NCI-H2227 treated with DMSO at 0.1 percent for 48 hours (cell line): ENCODE measurements at regions not wholly inside any gene's neighbourhood (a gene's known extent, or its start where the extent isn't known, plus 50 kb on each side); places are given as distances from the start of the nearest gene placed in this dataset.

Experiments used
- DNase-seq: peaks from one replicate; lab custom pipeline; 2025; lab: John Stamatoyannopoulos, UW

DNA sequence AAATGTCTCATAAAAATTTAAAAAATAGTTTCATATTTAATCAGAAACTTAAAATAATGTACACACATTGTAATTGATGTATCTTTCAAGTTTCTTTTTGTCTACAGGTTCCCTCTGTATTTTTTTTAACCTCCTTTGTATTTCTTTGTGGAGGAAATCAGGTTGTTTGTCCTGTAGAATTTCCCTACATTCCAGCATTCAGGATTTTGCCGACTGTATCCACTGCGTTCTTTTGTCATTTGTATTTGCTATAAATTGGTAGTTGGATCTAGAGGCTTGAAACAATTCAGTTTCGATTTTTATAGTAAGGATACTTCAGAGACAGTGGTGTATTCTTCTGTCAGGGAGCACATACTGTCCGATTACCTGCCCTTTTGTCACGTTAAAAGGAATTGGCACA is 367.2 kb downstream of the SOX2 start:
- DNase-seq, result no peak

DNA sequence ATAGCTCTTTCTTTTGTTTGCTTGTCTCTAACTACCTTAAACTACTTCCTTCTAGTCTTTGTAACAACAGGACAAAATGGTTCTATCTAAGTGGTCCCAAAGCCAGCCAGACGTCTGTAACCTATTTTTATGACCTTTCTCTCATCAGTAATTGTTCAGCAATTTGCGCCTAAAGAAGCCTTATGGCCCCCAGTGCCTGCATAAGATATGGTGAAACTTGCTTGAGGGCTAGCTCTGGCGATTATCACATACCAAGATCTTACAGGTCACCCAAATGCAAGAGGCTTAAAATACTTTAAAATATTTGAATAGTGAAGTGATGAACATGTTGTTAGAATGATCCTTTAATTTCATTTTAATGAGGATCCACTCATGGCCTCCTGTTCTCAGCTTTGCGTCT is 369.4 kb downstream of the SOX2 start:
- no peak for DNase-seq

DNA sequence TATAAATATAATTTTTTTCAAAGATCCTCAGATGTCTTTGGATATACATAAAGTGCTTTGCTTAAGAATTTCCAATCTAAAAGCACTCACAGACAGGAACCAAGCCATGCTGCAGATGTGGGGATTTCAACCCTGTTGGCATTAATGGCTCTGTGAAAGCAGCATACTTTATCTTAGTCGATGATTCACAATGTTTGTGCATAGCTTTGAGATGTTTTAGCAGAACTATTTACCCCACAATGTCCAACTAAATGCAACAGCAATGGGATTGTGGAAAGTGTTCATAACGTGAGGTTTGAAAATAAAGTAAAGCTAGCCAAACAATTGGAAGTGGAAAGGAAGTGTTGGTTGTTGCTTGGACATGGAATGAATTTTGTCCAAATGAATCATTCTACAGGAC is 371.4 kb downstream of the SOX2 start:
- no peak for DNase-seq

DNA sequence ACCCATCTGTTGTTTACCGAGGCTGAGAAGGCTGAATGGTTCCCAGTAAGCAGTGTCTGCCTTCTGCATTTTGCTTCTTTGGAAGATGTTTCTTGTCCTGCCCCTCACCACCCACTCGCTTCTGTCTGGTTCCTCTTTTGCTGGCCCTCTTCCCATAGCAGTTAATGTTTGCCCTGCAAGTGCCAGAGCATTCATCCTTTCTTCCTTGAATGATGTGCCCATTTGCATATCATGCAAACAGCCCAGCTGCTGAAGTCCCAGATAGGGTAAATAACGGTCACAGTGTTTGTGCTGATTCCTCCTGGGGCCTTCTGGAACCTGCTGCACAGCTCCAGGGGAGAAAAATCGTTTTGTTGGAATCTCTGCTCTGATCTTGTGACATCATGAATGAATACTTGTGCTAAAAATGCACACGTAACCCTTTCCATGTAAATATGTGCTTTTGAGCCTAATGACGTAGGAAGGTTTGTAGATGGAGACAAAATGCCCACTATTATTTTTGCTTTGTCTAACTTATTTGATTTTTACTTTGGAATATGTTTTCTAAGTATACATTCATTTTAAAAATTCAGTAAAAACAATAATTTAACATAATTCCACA is 381.0 kb downstream of the SOX2 start:
- peak; percentile 16 for DNase-seq

DNA sequence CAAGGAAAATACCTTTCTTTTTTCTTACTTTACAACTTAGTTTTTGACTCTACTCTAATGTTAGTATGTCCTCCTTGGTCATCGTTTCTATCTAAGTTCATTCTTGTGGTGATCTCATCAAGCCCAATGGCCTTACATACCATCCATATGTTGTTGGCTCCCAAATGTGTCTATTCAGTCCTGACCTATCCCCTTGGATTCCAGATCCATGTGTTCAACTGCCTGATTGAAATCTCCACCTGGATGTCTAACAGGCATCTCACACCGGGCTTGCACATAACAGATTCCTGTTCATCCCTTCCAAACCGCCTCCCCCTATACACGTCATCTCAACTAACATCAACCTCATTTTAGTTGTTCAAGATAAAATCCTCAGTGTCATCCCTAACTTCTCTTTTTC is 382.6 kb downstream of the SOX2 start:
- DNase-seq, result no peak

DNA sequence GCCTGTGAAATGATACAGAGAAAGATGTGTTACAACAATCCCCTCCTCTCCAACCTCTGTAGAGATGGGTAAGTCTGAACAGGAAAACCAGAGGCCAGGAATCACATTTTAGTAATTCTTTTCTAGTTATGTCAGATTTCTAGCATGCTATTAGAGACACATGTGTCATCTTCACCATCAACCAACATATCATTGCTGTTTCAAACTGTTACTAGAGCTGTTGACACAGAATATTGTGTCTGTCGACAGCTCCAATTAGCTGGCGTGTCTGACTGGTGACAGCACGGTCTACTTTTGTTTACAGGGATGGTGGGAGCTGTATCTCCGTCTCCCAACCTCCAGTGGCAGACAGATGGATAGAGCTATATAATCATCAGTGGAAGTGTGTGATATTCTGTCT is 393.2 kb downstream of the SOX2 start:
- DNase-seq, result no peak

DNA sequence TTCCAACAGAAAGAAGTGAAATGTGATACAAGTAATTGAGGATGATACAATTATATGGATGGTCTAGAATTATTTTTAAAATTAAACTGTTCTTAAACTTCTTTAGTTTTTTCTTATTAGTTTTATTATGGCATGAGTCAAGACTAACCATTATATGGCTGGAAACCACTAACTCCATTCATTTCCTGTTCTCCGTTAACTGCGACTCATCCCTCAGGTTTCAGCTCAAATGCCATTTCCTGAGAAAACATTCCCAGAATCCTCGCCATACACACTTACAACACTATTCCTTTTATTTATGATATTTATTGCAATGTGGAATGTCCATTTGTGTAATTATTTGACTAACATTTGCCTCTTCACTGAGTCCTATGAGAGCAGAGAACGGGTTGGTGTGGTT is 394.1 kb downstream of the SOX2 start:
- no peak for DNase-seq

DNA sequence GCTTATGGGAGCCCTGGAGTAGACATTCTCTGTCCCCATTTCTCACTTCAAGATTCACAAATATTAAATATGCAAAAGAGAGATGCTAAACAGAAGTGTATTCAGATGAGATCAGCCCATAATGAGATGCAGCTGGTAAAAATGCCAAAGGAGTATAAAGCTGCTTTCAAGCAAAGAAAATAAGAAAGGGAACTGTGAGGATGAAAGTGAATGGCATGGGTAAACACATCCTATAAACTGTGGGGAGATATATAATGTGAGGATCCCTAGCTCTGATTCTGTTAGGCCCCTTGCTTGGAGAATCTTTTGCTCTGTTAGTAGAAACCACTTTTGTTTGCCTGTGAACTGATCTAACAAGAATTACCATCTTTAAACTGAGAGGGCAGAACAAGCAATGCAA is 396.6 kb downstream of the SOX2 start:
- no peak for DNase-seq

DNA sequence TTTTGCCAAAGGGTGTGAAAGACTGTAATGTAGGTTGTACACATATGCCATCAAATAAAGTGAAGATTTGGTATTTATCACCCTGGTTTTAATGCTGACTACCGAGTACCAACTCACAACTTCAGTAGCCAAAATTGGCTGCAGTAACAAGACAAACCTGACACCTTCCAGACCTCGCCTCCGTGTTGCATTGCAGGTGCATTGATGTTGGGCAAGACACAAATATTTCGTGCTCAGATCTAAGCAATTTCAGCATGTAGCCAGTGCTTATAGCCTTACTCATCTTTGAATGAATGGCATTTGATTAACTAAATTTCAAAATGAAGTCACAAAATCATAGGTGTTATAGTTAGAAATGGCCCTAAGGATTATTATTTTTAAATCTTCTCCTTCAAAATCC is 400.2 kb downstream of the SOX2 start:
- no peak for DNase-seq

DNA sequence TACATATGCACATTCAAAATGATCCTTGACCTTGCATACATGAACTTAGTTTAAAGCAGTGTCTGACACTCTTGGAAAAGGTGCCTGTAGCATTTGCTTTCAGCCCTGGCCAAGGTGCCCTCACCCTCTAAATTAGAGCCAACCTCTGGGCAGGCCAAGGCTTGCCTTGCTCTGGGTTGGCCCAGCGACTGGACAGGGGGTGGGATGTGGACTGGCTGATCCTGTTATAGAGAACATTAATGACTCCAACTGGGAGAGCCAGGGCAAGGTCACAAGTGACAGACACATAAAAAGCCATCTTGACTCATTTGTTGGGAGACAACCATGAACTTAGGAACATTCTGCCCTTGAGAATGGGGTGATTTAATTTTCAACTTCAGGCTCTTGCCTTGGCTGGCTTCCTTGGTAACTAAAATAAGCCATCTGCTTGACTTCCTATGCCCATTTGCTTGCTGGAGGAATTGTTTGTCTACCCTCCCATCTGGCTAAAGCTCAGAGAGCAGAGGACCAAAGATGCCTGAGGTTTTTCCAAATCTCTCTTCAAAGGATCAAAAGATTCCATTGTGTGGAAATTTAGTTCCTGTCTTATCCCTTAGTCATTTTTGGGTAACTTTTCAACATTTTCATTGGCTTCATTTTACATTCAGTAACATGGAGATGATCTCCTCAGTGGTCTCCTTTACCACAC is 403.7 kb downstream of the SOX2 start:
- no peak for DNase-seq

DNA sequence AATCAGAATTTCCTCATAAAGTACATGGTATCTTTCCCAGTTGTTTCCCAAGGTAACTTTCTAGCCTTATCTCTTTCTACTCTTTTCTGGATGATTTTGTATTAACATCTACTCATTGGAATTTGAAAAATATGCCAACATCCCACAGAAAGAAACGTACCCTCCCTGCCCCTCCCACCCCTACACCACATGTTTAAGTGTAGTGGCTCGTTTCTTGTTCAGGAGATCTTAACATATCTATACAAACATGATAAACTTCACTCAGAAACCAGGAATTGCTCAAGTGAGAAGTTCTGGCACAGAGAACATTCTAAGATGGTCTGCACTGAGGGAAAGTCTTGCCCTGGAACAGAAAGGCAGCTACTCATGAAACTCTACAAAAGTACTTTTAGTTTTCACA is 404.7 kb downstream of the SOX2 start:
- no peak for DNase-seq

DNA sequence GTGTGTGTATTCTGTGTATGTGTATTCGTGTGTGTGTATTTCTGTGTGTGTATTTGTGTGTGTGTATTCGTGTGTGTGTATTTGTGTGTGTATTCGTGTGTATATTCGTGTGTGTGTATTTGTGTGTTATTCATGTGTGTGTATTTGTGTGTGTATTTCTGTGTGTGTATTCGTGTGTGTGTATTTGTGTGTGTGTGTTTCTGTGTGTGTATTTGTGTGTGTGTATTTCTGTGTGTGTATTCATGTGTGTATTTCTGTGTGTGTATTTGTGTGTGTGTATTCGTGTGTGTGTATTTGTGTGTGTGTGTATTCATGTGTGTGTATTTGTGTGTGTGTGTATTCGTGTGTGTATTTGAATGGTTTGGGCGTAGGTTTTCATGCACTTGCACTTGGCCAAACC is 405.4 kb downstream of the SOX2 start:
- no peak for DNase-seq

DNA sequence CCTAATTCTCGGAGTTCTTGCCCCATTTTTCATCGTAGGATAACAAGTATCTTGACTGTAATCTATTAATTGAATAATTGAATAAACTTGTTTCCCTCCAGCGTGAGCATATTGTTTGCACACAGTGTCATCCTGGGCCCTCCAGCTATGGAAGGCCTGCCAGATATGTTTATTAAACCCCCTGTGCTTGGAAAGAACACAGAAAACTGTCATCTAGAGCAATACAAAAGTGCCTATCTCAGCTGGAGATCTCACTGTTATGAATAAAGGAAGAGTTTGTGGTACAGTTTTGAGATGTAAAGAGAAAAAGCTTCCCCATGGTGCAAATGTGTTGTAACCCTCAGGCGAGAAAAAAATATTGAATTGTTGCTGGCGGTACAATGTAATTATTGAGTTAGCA is 405.9 kb downstream of the SOX2 start:
- DNase-seq, result peak; percentile 57

DNA sequence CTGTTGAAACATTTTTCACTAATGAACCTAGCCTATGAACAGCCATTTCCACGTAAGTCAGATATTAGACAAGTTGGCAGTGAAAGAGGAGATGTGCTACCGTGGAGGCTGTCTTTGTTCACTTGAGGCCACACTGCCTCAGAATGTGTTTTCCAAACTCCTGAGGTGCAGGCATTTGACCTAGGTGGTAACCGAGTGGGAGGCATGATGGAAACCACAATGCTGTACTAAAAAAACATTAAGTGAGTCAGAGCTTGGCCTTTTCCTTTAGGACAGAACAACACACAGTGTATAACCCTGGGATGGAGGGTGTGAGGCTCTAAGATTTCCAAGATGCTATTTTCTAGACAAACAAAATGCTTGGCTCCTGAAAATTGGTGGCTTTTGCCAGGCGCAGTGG is 406.3 kb downstream of the SOX2 start:
- DNase-seq, result peak; percentile 57

DNA sequence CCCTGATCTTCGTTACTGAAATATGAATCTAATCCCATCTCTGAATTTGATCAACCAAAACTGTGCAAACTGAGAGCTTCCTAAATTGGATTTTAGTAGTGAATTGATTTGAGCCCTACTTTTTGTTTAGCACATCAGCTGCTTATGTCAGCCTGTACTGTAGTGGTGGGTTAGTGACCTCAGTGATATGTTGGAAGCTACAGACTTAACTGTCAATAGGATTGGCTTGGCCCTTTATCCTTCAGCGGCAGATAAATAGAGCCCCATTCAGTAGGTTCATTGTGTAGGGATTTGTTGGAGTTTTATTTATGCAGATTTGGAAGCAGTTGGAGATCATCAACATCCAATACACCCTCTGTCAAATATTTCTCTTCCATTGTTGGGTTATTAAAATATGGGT is 409.7 kb downstream of the SOX2 start:
- DNase-seq, result no peak

DNA sequence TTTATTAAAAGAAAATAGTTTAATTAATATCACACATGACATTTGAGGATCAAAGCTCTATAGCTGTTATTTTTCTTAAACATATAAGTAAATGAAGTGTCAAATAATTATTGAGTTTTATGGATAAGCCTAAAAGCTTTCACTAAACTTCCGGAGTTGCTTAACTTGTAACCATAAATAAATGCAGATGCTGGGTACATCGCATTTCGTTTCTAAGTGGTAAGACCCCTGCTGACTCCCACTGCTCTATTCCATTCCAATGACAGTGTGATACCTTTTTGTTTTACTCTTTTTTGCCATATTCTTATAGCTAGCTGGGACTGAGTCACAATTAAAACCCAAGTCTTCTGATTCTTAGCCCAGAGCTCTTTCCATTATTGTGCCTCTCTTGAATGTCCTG is 411.1 kb downstream of the SOX2 start:
- no peak for DNase-seq

DNA sequence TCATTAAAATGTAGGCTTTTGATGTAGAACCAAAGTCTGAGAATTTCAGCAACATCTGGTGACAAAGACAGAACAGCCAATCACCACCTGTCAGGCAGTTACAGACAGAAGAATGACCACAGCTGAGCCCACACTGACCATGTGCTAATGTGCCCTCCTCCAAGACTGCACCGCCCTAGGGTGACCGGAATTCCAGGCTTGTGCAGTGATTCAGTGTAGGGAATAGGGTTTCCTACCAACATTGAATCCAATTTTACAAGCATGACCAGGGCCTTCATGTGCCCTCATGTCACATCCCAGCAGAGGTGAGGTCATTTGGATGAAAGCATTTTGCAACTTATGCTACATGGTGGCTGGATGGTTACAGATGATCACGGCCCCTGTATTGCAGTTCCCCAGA is 412.5 kb downstream of the SOX2 start:
- no peak for DNase-seq

DNA sequence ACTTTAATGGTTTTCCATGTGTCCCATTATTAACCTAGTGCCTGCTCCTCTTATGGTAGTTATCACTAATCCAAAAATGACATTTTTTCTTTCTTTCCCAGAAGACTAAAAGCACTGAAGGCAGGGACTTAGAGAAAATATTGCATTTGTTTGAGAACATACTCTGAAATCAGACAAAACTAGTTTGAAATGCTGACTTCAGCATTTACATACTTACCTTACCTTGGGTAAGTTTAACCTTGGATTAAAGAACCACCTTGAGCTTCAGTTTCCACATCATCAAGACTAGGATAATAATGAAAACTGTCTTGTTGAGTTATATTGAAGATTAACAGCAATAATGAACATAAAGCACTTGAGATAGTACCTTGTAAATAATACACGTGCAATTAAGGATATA is 413.0 kb downstream of the SOX2 start:
- DNase-seq, result no peak

DNA sequence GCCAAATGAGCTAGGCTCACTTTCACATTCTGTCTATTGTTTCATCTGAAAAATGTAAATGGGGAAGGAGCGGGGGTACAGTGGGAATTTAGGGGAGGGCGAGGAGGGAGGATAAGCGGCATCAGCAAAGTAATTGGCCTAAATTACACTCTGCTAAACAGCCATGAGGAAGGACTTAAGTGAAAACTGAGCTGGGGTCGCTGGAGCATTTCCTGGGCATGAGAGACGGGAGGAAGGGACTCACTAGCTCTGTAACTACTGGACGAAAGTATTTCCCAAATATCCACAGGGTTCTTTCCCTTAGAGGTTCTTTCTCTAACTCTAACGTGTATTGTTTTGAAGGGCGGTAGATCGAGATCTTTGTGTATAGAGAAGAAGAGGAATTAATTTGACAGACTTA is 418.0 kb downstream of the SOX2 start:
- DNase-seq, result no peak

DNA sequence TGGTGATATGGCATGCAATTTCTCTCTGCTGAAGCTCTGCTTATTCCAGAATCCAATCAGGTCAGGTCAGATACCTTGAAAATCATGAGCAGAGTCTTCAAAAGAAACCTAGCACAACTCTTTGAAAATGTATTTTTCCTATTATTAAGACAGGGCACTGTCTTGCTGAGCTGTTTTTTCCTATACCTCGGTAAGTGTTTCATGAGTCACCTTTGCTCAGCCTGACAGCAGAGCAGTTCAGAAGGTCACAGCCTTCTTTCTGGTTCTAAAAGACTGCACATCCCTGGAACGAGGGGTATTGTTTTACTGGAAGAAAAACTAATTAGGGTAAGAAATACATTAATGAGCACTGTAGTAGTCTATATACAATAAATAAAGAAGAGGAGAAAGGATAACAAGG is 422.0 kb downstream of the SOX2 start:
- no peak for DNase-seq

DNA sequence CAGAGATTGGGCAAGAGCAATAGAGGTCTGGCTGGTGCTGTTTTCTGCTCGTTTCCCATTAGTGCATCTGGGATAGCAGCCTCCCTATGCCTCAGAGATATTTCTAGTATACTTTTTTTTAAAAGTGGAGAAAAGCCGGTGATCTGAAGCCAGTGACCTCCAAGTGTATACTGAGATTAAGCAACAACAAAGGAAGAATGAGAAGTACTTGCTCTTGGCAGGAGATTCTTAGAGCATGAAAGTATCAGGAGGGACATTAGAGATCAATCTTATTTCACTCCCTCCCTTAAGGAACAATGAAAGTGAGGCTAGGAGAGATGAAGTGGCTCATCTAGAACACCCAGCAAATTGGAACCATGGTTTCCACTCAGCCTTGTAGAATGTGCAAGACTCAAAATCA is 423.3 kb downstream of the SOX2 start:
- DNase-seq, result no peak

DNA sequence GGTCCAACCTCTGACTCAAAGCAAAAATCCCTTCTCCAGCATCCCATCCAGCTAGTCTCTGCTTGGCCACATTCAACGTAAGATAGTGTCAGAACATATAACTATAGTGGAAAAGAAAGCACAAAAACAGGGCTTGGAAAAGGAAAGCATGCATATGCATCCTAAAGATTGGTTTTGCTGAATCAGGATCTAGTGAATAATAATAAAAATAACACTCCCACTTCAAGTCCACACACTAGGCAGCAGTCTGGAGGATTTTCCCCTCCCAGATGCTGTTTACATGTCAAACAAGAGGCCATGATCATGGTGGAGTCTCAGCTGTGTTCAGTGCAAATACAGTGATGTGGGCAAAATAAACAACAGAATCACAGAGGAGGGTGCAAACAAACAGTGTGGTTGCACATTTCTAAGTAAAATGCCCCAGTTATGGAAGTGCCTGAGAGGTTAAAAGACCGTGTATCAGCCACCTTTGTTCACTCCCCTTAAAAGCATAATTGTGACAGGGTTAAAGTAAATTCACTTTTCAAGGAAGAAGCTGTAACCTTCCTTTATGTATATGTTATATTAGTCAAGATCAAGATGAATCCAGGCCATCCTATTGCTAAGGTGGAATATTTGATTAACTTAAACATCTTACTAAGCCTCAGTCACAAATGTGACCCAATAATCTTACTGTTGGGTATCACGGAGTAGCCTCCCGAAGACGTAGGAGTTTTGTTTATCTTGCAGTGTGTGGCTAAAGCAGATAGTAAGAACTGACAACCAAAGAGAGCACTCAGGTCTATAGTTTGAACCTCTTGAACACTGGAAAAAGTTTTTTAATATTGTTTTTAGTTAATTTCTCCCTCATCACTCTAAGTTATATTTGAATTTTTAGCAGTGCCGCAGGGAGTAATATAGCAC is 424.5 kb downstream of the SOX2 start:
- DNase-seq, result no peak

DNA sequence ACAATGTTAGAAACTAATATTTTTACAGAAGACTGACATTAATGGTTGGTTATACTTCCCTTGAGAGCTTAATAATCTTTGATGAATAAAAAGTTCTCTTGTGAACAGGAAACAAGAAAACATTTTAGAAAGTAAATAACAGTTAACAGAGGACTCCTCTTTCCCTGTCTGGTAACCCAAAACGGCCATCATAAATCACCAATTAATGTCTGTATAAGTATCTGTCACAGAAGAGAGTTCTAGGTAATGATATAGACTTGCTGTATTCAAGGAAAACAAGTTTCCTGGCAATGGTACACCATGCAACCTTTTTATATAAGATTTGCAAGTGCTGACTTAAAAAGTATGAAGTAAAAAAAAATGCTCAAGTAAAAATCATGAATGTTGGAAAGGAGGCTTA is 426.7 kb downstream of the SOX2 start:
- peak; percentile 81 for DNase-seq
